GM03348 (cell line): ENCODE measurements at regions not wholly inside any gene's neighbourhood (a gene's known extent, or its start where the extent isn't known, plus 50 kb on each side); places are given as distances from the start of the nearest gene placed in this dataset.

Experiments used
- DNase-seq: peaks from one replicate; pipeline ENCODE4 v3.0.0; 2012; ENCODE audit warnings: low spot score

DNA sequence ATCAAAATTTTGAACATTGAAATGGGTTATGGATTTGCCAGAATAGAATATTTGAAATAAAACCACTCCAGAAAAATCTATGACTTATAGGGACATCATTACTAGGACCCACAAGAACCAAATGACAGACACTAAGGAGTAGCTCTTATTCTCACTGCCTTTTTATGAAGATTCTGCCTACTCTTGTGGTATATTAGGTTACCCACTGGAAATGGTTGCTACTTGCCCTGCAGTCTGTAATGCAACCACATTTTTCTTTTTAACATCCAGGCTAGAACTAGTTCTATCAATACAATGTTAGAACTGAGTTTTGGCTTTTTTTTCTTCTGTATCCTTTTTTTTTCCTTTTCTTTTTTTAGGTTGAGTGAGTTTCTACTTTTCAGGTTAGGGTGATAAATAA lies 158.9 kb downstream of the PPP1R2C start:
- DNase-seq = no peak

DNA sequence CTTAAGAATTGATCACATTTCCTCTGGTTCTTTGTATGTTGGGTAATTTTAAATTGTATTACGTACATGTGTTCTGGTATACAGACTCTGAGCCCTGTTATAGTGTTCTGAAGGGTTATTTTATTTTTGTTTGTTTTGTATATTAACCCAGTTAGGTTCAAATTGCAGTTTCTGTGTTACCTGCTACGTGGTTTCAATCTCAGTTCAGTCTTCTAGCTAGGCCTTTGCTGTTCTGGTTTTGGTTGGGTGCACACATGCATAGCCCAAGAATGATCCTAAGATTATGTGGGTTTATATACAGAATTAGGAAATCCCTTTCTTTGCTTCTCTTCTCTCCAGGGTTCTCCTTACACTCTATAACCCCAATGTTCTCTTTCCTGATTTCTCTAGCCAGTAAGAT lies 161.0 kb downstream of the PPP1R2C start:
- DNase-seq = no peak

DNA sequence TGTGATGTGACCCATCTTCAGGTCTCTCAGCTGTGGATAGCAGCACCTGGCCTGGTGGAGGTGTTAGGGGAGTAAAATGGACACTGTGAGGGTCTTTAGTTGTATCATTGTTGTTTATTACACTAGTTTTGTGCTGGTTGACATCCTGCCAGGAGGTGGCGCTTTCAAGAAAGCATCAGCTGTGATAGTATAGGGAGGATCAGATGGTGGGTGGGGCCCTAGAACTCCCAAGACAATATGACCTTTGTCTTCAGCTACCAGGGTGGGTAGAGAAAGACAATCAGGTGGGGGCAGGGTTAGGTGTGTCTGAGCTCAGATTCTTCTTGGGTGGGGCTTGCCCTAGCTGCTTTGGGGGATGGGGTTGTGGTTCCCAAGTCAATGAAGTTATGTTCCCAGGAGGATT lies 162.8 kb downstream of the PPP1R2C start:
- DNase-seq = no peak

DNA sequence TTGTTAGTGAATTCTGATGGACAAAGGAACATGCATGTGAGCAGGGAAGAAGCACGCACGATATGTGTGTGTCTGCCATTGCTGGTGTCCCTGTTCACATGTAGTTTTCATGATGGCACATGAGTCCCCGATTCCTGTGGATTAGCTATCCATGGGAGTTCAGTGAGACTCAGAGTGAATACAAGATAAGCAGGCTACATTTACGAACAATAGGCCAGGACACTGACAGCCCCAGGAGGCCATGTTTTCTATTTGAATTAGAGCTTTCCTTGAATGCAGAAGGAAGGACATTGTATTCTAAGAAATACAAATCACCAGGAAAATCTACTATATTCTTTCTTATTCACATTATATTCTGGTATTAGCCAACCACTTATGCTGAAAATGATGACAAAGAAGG lies 171.4 kb downstream of the PPP1R2C start:
- no peak for DNase-seq

DNA sequence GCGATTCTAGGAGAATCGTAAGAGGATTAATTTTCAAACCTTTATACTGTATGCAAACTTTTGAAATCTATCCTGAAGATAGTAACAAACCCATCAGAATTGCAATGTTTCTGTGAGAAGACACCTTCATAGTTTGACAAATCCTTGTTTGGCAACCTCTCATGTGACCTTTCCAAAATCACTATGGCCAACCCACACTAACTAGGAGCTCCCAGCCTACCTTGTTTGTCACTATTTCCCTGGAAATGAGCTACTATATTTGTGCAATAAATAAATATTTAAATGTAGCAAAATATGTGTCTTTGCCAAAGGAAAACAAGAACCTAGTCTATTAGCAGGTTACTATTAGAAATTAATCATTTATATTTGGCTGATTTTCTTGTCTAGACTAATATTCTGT lies 173.7 kb downstream of the PPP1R2C start:
- no peak for DNase-seq

DNA sequence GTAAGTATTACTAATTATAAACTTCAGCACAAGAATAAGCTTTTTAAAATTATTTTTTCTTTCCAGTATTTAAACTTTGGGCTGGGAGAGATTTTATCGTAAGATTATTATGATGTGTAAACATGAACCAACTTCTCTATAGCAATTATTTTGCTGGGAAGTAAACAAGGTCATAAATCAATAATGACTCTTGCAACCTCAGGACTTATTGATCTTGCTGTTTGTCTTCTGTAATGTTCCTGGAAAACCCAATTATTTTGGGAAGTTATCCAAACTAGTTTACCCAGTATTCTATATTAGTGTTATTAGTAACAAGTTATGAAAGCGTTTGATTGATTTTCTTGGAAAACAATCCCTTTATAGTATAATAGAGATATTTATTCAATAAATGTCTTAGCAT lies 174.9 kb downstream of the PPP1R2C start:
- DNase-seq = no peak

DNA sequence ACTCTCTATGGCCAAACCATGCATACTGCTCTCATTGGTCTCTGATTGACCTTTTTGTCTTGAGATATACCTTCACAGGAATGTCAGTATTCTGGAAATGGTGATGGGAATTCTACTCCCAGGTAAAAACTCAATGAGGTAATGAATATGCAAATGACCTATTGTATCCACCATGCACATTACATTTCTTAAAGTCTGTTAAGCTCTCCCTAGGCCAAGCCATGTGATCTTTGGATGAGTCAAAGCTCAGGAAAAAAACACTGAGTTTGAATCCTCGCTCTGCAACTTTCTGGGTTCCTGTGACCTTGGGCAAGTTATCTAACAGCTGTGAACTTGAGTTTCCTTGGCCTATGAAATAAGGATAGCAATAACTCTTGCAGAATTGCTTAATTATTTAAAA lies 175.4 kb downstream of the PPP1R2C start:
- DNase-seq = no peak

DNA sequence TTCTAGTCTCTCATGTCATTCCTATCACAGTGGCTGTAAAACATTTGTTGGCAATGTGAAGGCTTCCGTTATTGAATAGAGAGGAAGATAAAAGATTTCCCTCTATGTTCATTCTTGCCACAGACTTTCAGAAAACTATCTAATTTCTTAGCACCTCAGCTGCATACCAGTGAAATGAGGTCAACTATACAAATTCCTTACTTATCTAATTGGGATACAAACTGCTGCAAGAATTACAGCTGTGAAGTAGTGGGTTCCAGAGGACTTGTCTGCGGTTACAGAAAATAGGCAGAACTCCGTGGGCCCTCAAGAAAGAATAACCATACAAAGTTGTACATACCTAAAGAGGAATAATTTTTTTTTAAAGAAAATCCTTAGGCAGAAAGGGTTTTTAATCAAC lies 175.8 kb downstream of the PPP1R2C start:
- no peak for DNase-seq

DNA sequence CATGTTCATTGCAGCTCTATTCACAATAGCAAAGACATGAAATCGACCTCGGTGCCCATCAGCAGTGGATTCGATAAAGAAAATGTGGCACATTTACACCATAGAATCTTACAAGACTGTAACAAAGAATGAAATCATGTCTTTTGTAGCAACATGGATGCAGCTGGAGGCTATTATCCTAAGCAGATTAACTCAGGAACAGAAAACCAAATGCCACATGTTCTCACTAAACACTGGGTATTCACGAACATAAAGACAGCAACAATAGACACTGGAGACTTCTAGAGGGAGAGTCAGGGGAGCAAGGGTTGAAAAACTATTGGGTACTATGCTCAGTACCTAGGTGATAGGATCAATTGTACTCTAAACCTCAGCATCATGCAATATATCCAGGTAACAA lies 180.5 kb downstream of the PPP1R2C start:
- no peak for DNase-seq

DNA sequence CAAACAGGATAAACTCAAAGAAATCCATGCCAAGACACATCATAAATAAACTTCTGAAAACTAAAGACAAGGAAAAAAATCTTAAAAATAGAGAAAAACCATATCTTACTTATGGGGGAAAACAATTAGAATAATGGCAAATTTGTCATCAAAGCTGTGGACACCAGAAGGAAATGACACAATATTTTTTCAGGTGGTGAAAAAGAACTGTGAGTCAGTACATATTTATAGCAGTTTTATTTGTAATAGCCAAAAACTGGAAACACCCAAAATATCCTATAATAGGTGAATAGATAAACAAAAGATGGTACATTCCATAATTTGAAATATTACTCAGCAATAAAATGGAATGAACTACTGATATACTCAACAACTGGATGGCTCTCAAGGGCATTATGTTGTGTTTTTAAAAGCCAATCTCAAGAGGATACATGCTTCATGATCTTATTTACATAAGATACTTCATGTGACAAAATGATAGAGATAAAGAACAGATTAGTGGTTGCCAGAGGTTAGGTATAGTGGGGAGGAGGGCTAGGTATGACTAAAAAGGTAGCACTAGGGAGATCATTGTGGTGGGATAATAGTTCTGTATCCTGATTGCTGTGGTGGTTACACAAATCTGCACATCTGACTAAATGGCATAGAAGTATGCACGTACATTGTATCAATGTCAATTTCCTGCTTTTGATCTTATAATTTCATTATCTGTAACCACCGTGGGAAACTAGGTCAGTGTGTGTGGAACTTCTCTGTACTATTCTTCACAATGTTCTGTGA lies 191.9 kb downstream of the PPP1R2C start:
- no peak for DNase-seq

DNA sequence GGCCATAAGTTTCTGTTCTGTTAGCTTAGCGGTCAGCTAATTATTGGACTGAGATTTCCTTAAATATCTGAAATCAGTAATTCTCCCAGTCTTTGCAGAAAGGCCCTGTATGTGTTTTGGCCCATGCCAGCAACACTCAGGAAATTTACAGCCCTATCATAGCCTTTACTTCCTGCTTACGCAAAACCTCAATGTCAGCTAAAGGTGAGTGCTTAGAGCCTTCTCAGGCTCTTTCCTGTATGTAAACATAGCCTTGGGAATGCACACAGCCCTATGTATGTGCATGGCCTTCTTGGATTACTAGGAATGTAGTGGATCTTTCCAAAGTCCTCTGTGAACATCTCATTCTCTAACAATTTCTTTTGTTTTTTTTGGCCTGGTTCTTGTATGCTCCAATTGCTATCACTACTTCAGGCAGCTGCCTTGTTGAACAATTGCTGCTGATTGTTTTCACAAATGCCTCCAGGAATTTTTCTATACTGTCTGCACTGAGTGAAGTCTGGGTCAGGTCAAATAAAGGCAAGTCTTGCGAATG lies 200.0 kb downstream of the PPP1R2C start:
- DNase-seq = no peak

DNA sequence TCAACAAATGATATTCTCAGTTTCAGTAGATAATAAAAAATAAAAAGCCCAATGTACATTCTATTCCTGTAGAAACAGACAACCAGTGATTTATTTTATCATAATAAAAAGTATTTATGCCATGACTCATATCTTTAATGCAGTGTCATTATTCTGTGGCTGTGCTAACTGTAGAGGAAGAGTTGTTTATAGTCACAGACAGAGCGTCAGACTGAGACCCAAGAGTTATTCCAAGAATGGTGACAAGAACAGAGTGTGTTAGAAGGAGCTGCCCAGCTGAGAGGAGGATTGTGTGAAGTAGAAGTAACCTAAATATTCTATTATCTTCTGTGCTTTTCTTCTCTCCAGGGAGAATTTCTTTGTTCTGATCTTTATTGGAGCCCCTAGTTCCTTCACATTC lies 210.7 kb downstream of the PPP1R2C start:
- no peak for DNase-seq

DNA sequence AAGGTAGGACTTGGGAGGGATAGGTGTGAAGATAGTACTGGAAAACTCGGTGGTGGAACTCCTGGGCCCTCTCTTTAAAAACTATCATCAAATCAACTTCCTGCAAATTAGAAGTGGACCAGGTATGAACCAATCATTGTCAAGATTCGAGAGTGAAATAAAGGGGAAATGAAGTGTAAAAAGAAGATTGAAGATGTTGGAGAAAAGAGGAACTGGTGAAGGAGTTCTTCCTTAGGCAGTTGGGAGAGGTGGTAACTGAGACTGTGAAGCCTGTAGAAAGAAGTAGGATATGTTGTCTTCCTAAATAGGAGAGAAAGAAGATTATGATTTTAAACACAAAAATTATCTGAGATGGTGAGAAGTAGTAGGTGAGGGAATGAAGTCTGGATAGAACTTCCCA lies 212.2 kb downstream of the PPP1R2C start:
- DNase-seq = no peak

DNA sequence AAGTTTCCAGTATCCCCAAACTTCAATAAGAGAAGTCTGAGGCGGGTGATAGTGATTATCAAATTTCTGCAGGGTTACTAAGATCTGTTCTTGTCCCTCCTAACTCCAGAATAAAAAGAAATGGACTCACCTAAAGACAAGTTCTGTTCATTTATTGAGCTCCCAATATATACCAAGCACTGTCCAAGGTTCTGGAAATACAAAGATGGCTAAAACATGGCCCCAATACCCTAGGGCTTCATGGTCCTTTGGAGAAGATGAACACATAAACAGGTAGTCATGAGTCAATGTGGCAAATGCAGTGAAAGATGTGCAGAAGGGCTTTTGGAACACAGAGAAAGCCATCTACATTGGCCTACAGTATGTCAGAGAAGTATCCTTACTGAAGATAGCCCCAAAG lies 231.2 kb downstream of the PPP1R2C start:
- DNase-seq = no peak

DNA sequence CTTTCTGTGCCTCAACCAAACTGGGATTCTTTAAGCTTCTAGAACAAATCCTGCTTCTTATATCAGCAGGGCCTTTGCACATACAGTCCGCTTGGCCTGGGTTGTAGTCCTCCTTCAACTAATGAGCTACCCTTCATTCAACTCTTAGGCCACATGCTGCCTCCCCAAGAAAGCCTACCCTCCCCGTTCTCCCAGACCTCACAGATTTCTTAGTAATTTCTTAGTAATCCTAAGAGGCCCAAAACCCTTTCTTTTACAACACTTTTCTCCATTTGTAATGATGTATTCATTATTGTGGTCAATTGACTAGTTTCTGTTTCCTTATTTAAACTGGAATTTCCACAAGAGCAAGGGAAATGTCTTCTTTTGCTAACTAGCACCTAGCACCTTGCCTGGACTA lies 233.1 kb downstream of the PPP1R2C start:
- no peak for DNase-seq

DNA sequence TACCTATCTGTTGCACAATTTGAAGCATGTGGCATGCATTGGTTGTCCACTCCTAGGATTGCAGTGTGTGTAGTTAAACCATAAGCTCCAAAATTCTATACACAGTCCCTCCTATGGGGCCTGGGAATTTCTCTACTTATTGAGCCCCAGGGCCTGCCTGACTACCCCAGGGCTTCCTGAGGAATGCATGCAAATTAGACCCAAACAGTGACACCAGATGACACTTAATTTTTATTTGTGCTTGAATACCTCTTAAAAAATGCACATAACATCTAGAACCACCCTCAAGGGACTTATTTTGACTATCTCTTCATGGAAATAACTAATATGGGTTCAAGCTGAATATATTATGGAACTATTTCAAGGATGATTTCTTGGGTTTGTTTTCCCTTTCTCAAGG lies 236.4 kb downstream of the PPP1R2C start:
- no peak for DNase-seq

DNA sequence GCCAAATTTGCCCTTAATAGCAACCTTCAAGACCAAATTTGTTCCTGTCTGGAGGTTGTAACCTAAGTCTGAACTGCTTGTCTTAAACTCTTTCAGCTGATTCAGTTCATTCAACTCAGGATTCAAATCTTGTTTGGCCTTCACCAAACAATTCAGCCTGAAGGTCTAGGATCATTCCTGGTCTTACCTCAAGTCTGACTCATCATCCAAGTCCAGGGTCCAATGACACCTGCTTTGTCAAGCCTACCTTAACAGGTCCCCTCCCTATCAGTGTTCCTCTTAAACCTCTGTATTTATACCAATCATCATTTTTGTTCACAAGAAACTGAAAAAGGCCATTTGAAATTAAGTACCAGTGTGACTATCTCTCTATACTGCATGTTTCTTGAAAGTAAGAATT lies 237.8 kb downstream of the PPP1R2C start:
- no peak for DNase-seq

DNA sequence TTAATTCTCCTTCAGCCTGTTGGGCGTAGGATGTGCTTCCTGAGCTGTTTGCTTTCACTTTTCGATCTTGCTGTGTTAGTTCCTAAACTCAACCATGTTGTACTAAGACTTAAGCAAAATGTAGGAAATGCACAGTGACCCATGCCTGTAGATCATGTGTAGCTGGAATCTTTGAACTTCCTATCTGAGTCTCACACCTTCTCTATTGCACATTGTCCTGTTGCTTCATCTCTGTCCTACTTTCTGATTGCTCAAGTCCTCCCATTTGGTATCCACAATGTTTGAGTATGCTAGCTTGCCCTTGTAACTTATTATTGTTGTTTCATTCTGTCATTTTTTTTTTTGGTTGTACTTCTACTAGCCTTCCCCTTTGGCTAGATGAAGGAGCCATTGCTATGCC lies 239.6 kb downstream of the PPP1R2C start:
- no peak for DNase-seq

DNA sequence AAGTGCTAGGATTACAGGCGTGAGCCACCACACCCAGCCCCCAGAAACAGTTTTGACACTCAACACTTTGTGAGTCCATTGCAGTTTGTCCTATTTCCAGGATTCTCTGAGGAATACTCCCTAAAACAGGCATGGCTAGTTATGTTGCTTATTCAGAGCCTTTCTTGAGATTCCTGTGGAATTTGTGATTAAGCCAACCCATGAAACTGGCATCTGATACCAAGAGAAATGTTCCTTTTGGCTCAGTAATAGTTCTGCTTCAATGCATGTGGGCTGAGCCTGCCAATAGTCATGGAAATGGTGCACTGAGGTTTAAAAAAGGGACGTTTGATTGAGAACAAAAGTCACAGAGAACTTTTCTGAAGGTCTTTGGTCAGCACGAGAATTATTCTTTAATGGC lies 241.7 kb downstream of the PPP1R2C start:
- DNase-seq = no peak

DNA sequence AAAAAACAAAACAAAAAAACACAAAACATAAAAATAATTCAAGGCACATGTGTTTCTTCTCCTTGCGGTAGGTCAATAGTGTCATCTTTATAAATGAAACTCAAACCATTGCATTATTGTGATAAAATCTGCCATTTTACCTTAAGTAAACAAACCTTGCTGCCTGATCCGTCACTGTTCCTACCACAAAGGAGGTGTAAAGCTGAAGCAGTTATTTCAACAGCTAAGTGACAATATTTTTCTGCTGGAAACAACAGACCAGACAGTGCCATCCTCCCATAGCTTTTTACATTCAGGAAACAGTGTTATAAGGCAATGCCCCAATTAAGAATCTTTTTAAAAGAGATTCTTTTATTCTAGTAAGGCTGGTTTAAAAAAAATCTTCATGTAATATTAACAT lies 242.7 kb downstream of the PPP1R2C start:
- DNase-seq = no peak

DNA sequence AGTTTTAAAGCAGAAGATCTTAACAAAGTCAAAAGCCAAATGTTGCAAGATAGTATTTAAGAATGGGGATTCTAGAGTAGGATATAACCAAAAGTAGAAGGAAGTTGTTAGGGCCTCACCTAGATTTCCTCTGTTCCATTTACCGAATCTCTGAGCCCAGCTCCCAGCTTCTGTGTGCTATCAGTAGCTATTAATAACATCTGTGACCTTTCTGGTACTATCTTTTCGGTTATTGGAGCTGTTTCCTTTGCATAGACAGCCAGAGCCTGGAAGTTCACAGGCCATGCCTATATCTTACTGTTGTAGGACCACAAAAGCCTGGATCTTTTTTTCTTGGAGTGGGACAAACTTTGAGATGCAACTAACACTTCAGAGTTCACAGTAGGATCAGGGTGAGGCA lies 244.2 kb downstream of the PPP1R2C start:
- no peak for DNase-seq

DNA sequence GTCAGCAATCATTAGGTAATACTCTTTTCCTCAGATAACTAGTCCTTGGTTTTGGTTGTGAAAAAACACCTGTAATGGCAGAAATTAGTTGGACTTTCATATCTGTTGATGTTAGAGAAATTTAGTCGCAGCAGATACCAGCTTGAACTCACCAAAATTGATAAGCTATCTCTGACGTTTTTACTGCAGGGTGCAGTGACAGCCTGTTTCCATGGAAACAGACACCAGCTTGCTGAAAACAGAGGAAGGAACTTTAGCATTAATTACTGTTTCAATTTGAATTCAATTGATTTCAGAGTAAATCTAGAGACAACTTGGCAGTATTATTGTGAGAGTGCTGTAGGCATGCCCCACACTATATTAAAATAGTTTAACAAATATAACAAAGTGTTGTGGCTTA lies 246.5 kb downstream of the PPP1R2C start:
- no peak for DNase-seq

DNA sequence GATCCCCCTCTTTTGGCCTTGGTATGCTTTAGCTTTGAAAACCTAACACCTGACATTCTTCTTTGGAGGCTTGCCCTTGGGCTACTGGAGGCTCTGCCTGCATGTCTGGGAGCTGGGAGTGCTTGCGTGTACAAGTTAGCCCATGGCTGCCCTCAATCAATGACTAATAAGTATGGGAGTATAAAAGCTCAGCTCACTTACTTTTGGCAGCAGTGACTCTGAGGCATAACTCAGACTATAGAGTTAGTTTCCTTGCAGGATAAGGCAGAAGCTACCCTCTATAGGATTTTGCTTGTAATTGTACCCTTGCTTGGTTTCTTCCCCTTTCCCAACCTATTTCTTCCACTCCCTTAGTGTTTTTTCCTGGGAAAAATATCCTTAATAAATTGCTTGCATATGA lies 247.9 kb downstream of the PPP1R2C start:
- DNase-seq = peak; percentile 33

DNA sequence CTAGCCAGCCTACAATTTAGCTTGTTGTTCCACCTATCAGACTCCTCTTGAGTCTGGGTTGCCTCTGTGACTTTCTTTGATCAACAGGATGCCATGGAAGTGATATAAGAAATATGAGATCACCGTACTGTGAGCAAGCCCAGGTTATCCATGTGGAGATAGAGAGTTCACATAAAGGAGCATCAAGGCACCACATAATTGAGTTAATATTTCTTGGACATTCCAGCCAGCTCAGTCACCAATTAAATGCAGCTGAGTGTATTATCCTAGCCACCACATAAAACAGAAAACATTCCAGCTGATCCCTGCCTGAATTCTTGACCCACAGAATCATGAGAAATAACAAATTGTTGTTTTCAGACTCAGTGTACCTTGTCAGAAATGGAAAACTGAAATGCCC lies 253.6 kb downstream of the PPP1R2C start:
- DNase-seq = peak; percentile 10
